Head of caudate nucleus (tissue), 42 donors: ENCODE measurements at regions not wholly inside any gene's neighbourhood (a gene's known extent, or its start where the extent isn't known, plus 50 kb on each side); places are given as distances from the start of the nearest gene placed in this dataset.

ENCODE experiments used
- DNase-seq, 42 donors: peaks; one replicate each; pipeline versions ENCODE4 v3.0.0 to v3.0.0-alpha.2; 2020 to 2021; ENCODE audit warnings: mixed read lengths in 7 of 42
- intact Hi-C: fragments of 100-400 bp; cut with DNase I; formaldehyde crosslinking; loops from one replicate; pipeline ENCODE4 v1.15.0; 2022

- DNase-seq: no peak
- intact Hi-C loops: no loop called here
These were observed 416.8 kb downstream of the FIGN start for GRCh38 chr2:163319006-163319405.

DNA sequence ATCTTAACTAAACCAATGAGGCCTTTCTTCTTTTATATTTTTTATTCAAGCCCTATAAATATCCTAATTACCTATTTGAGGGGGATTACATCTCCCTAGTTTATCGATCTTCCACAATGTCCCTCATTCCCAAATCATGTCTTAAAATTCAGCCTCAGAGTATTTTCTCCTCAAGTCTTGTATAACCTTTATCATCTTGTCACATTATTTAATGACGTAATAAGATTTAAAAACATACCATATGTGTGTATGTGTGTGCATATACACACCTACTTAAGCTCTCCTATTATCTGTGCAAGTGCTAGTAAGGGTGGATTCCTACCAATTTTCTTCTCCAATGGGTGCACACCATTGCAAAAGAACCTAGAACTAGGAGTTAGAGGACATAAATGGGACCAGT is 421.1 kb downstream of the FIGN start:
- intact Hi-C loops: no loop called here
- DNase-seq: no peak

GRCh38 chr2:163312713-163313112 is 423.1 kb downstream of the FIGN start:
- intact Hi-C loops: no loop called here
- no peak for DNase-seq

GRCh38 chr2:163306647-163307046 is 429.2 kb downstream of the FIGN start:
- intact Hi-C loops: no loop called here
- DNase-seq: no peak

DNA sequence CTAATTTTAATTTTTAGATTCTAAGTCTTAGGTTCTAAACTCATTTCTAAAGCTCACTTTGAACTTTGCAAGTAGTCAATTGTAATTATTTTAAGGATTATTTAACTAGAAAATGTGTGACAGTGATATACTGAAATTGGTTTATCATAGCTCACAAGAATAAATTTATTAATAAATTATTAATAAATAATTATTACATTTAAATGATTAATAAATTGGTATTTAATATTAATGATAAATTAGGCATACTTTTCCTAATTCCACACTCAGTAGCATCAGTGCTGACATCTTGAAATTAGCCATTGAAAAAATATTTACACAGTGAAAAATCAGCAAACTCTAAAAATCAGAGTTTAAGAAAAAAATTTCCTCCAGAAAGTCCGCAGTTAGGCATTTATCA is 433.7 kb downstream of the FIGN start:
- intact Hi-C loops: no loop called here
- no peak for DNase-seq

GRCh38 chr2:163291790-163292189 is 444.0 kb downstream of the FIGN start:
- no peak for DNase-seq
- intact Hi-C loops: no loop called here

- intact Hi-C loops: no loop called here
- DNase-seq: no peak
These were observed 443.1 kb upstream of the KCNH7 start for GRCh38 chr2:163281717-163282116.

DNA sequence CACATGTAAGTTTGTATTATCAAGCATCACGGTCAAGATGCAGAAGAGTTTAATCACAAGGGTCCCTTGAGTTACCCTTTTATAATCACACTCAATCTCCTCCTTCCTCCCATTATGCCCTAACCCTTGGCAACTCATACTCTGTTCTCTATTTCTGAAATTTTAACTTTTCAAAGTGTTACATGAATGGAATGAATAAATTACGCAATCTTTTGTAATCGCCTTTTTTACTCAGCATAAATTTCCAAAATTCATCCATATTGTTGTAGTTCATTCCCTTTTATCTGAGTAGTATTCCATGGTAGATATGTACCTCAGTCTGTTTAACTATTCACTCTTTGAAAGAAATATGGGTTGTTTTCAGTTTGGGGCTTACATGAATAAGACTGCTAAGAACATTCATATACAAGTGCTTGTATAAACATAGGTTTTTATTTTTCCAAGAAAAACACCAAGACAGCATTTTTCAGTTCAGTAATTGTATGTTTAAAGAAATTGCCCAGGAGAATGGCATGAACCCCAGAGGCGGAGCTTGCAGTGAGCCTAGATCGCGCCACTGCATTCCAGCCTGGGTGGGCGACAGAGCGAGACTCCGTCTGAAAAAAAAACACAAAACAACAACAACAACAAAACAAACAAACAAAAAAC is 430.9 kb upstream of the KCNH7 start:
- intact Hi-C loops: no loop called here
- DNase-seq: no peak

- intact Hi-C loops: no loop called here
- no peak for DNase-seq
These were observed 428.2 kb upstream of the KCNH7 start for GRCh38 chr2:163266772-163267171.

DNA sequence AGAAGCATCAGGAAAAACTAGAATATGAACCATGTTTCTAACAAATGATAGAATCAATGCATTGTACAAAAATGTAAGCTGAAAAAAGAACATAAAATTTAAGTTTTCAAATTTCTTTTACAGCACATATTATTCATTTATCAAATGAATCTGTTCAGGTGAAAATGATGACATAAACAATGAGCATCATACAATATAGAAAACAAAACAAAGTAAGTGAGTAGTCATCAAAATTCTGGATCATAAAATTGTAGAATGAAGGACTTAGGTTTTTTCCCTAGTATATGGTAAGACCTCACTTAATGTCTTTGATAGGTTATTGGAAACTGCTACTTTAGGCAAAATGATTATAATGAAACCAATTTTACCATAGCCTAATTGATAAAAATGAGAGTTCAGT is 427.0 kb upstream of the KCNH7 start:
- DNase-seq: no peak
- intact Hi-C loops: no loop called here

DNA sequence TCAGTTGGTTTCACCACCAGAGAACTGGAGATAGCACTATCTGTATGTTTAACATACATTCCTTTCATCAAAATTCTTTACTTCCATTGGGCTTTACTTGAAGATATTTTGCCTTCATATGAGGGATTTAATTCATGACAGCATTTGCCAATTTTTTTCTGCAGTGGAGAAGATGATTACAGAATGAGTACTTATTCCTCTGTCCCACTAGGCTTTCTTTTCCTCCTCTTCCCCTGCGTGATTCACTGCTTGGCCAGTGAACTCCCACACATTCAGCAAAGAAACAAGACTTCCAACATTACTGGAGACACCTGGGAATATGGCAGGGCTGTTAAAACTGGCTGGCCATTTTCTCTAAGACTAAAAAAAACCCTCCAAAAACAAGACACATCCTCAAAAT is 425.8 kb upstream of the KCNH7 start:
- intact Hi-C loops: no loop called here
- DNase-seq: no peak

DNA sequence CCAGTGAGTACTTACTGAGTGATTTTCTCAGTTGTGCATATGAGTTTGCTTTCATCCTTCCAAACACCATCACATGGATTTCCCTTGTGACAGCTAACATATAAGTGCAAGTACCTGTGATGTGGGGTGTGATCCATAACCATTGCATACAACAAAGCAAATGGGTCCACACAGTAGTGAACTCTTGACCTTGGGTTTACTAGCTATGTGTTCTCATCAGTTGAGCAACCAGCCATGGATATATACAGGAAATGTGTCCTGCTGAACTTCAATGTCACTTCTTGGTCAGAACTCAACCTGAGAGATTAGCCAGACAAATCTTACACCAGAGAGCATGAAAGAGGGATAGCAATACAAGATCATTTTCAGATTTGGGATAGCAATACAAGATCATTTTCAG is 420.9 kb upstream of the KCNH7 start:
- intact Hi-C loops: no loop called here

DNA sequence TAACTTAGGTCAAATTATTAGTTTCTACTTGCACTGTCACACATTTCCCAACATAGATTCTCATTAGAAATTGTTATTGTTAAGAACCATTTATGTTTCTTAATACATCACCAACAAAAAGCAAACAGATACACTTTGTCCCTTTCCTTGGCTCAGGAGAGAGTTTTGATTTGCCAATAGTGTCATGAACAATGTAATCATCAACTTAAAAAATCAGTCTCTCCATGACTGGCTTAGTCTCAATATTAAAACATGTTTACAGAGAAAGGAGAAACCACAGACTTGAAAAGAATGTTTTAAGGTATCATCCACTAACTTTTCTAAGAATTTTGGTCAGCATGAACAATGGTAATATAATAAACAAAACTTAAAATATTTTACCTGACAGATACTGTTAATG is 416.5 kb upstream of the KCNH7 start:
- intact Hi-C loops: no loop called here

More for the DNA sequence above, 420.9 kb upstream of the KCNH7 start:
- DNase-seq: no peak

GRCh38 chr2:163253621-163254285 is 415.2 kb upstream of the KCNH7 start:
- DNase-seq: no peak
- intact Hi-C loops: no loop called here

More for the DNA sequence above, 416.5 kb upstream of the KCNH7 start:
- DNase-seq: no peak

- no peak for DNase-seq
- intact Hi-C loops: no loop called here
These were observed 413.6 kb upstream of the KCNH7 start for GRCh38 chr2:163252199-163252598.

- DNase-seq: no peak
These were observed 410.0 kb upstream of the KCNH7 start for GRCh38 chr2:163248376-163249253.

GRCh38 chr2:163247847-163248220 is 409.3 kb upstream of the KCNH7 start:
- intact Hi-C loops: no loop called here

More at GRCh38 chr2:163248376-163249253, 410.0 kb upstream of the KCNH7 start:
- intact Hi-C loops: no loop called here

DNA sequence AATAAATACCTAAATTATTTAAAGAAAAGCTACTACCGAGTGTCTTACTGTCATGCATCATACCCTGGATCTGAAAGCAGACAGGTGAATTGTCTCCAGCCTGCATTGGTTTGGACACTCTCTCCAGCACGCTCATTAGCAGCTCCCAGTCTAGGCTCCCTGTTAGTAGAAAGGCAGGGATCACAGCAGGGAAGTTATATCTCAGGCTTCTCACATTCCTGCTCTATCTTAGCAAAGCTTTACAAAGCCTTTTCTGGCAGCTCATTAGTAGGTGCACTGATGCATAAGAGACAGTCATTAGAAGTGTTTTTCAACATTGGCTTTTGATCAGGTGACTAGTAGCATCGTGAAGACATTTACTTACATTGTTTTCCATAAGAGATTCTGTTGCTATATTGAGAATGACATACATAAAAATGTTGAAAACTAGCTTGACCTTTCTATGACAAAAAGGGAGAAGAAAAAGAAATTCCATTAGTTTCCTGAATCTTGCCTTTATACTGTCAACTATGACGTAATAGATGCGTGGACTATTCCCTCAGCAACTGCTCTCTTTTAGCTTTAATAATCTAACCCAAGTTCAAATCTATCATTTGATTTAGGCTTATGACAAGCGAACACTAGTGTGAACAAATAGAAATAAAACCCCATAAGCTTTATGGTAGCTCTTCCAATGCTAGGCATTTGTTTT is 408.7 kb upstream of the KCNH7 start:
- intact Hi-C loops: no loop called here
- DNase-seq: no peak

More at GRCh38 chr2:163247847-163248220, 409.3 kb upstream of the KCNH7 start:
- no peak for DNase-seq

DNA sequence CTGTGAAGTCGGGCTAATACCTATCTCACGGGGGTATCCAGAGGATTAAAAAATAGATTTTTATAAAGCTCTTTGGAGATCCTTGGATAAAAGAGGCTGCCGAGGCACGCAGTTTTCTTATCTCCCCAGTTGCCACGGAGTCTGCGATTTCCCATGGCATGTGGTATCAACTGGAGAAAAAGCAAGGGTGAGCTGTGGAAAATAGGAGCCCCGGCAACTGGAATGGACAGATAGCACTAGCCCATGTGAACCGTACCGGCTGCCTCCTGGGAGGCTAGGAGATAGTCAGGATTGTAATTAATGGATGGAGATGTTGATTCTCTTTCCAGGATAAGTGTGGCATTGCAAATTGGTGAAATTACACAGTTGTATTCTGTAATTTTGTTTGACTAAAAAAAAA is 407.6 kb upstream of the KCNH7 start:
- no peak for DNase-seq
- intact Hi-C loops: no loop called here

GRCh38 chr2:163236553-163236952 is 398.0 kb upstream of the KCNH7 start:
- intact Hi-C loops: no loop called here
- DNase-seq: no peak
